ENCODE measurements at regions not wholly inside any gene's neighbourhood (a gene's known extent, or its start where the extent isn't known, plus 50 kb on each side); places are given as distances from the start of the nearest gene placed in this dataset.

DNA sequence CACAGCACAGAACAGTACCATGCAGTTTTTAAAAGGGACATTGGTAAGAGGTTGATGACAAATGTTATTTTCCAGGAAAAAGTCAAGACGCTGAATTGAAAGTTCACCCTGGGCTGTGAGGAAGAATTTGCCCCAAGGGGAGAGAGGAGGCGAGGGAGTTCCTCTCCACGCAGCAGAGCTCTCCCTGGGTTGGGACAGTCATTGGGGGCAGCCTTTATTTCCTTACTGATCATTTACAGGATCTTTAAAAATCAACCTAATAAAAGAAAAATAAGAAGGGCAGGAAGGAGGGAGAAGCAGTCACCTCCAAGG, 49.9 kb upstream of the WNT7B start:
- Mint-ChIP-seq H3K4me3 (peak overlapping the region; percentile 76), H3K36me3 (no peaks in the 10 kb centered on the region), H3K27ac (no peak overlapping the region), H3K9me3 (no peaks in the 10 kb centered on the region), H3K27me3 (ENCODE audit: low read depth) (peaks cover 47% of the 10 kb centered on the region), H3K4me1 (peaks cover 25% of the 10 kb centered on the region)
- TF ChIP-seq, protein P1, sequence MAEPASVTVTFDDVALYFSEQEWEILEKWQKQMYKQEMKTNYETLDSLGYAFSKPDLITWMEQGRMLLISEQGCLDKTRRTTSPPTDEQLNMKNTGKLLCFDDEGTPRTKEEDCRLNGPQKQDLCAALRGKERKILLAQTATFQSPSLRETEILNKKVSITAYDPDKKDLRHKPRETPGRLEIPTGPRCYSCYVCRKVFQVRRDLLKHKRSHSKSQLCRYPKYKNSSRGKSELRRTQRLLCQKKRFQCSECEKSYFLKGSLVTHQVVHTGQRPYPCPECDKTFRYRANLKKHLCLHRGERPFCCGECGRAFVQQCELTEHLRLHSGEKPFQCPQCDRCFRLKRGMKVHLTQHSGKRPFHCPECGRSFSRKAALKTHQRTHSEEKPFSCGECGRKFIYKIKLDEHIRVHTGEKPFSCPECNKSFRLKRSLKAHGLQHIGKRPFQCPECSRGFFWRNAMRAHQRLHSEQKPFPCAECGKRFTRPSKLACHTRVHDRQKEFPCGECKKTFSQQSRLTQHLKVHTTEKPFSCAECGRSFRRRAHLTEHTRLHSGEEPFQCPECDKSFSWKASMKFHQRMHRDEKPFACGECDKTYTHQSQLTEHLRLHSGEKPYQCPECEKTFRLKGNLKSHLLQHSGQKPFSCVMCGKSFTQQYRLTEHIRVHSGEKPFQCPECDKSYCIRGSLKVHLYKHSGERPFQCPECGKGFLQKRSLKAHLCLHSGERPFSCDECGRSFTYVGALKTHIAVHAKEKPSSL (CRISPR knock-in tag; conservative IDR thresholded peaks at IDR 0.05): no peak
- TF ChIP-seq, protein P2, sequence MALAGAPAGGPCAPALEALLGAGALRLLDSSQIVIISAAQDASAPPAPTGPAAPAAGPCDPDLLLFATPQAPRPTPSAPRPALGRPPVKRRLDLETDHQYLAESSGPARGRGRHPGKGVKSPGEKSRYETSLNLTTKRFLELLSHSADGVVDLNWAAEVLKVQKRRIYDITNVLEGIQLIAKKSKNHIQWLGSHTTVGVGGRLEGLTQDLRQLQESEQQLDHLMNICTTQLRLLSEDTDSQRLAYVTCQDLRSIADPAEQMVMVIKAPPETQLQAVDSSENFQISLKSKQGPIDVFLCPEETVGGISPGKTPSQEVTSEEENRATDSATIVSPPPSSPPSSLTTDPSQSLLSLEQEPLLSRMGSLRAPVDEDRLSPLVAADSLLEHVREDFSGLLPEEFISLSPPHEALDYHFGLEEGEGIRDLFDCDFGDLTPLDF (CRISPR knock-in tag; IDR thresholded peaks at IDR 0.05): no peak
- TF ChIP-seq CREM (CRISPR knock-in tag; IDR thresholded peaks at IDR 0.05) (no peak), ZNF396 (CRISPR knock-in tag; IDR thresholded peaks at IDR 0.05; ENCODE audit: borderline replicate concordance) (no peak), TCF7 (CRISPR knock-in tag; IDR thresholded peaks at IDR 0.05; ENCODE audit: low read depth) (no peak), ZNF416 (CRISPR knock-in tag; IDR thresholded peaks at IDR 0.05) (no peak), ZNF138 (CRISPR knock-in tag; conservative IDR thresholded peaks at IDR 0.05) (no peak), ZNF317 (CRISPR knock-in tag; IDR thresholded peaks at IDR 0.05; ENCODE audit: borderline replicate concordance, low read depth) (no peak), PRRX2 (CRISPR knock-in tag; IDR thresholded peaks at IDR 0.05) (no peak), MYBL2 (CRISPR knock-in tag; IDR thresholded peaks at IDR 0.05) (no peak)
- TF ChIP-seq, protein P3, sequence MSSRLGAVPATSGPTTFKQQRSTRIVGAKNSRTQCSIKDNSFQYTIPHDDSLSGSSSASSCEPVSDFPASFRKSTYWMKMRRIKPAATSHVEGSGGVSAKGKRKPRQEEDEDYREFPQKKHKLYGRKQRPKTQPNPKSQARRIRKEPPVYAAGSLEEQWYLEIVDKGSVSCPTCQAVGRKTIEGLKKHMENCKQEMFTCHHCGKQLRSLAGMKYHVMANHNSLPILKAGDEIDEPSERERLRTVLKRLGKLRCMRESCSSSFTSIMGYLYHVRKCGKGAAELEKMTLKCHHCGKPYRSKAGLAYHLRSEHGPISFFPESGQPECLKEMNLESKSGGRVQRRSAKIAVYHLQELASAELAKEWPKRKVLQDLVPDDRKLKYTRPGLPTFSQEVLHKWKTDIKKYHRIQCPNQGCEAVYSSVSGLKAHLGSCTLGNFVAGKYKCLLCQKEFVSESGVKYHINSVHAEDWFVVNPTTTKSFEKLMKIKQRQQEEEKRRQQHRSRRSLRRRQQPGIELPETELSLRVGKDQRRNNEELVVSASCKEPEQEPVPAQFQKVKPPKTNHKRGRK (CRISPR knock-in tag; IDR thresholded peaks at IDR 0.05; ENCODE audit: borderline replicate concordance): no peak
- TF ChIP-seq, protein P4, sequence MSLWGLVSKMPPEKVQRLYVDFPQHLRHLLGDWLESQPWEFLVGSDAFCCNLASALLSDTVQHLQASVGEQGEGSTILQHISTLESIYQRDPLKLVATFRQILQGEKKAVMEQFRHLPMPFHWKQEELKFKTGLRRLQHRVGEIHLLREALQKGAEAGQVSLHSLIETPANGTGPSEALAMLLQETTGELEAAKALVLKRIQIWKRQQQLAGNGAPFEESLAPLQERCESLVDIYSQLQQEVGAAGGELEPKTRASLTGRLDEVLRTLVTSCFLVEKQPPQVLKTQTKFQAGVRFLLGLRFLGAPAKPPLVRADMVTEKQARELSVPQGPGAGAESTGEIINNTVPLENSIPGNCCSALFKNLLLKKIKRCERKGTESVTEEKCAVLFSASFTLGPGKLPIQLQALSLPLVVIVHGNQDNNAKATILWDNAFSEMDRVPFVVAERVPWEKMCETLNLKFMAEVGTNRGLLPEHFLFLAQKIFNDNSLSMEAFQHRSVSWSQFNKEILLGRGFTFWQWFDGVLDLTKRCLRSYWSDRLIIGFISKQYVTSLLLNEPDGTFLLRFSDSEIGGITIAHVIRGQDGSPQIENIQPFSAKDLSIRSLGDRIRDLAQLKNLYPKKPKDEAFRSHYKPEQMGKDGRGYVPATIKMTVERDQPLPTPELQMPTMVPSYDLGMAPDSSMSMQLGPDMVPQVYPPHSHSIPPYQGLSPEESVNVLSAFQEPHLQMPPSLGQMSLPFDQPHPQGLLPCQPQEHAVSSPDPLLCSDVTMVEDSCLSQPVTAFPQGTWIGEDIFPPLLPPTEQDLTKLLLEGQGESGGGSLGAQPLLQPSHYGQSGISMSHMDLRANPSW (CRISPR knock-in tag; conservative IDR thresholded peaks at IDR 0.05; ENCODE audit: low read depth): no peak
- TF ChIP-seq, protein P5, sequence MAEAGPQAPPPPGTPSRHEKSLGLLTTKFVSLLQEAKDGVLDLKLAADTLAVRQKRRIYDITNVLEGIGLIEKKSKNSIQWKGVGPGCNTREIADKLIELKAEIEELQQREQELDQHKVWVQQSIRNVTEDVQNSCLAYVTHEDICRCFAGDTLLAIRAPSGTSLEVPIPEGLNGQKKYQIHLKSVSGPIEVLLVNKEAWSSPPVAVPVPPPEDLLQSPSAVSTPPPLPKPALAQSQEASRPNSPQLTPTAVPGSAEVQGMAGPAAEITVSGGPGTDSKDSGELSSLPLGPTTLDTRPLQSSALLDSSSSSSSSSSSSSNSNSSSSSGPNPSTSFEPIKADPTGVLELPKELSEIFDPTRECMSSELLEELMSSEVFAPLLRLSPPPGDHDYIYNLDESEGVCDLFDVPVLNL (CRISPR knock-in tag; IDR thresholded peaks at IDR 0.05; ENCODE audit: borderline replicate concordance, low read depth): no peak
- ChIA-PET POLR2A (interaction anchor here (1.9 kb wide), 1 partner anchor 9 kb away, joined by 6 read pairs; no protein-coding TSS in a partner anchor), CTCF (interaction anchor here (1.2 to 8.7 kb wide), 4 partner anchors 9 to 32 kb away, joined by 4 to 65 read pairs (median 13); no protein-coding TSS in a partner anchor)
- DNase-seq (ENCODE audit: low spot score) (no peak), ATAC-seq (no peak)

DNA sequence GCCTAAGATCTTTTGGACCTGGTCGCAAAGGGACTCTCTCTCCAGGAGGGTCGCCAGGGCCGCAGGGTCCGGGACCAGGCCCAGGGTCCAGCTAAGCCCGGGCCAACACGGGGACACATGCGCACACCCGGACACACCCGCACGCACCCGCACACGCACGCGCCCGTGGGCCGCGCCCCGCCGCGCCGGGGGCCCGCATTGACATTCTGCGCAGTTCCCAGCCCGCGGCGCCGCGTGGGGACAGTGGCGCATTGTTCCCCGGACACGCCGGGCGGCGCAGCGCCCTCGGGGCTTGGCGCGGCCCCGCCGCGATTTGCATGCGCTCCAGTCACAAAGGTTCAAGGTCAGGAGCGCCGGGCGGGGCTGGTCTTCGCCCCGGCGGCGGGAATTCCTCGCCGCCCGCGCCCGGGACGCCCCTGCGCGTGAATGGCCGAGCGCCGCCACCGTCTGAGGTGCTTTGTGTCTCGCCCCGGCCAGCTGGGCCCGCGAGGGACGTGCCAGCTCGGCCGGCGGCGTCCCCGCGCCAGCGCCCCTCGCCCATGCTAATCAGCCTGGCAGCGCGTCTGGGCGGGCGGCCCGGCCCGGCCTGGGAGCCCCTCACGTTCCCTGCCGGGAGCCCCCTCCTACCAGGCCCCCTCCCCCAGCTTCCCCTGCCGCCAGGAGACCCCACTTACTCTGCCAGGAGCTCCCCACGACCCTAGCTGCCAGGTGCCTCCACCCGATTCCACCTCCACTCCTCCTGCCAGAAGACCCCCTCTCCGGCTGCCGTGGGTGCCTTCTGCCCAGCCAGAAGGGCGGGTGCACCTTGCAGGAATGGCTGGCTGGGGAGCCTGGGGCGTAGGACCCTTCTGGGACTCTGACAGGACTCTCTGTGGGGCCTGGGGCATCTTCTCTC, 50.5 kb upstream of the WNT7B start:
- H3K9me3 Mint-ChIP-seq: no peaks in the 10 kb centered on the region
- TF ChIP-seq FOXK1 (CRISPR knock-in tag; IDR thresholded peaks at IDR 0.05) (0 out of 2 replicates have a peak, but pooled peaks have one; percentile 10), ETV6 (CRISPR knock-in tag; IDR thresholded peaks at IDR 0.05) (0 out of 2 replicates have a peak, but pooled peaks have one; percentile 19), ESRRA (CRISPR knock-in tag; IDR thresholded peaks at IDR 0.05; ENCODE audit: borderline replicate concordance) (peak; percentile 59; the same call in 1 of the 2 replicates), ZBTB21 (CRISPR knock-in tag; IDR thresholded peaks at IDR 0.05; ENCODE audit: borderline replicate concordance) (no peak), OVOL2 (CRISPR knock-in tag; IDR thresholded peaks at IDR 0.05; ENCODE audit: borderline replicate concordance) (no peak)
- TF ChIP-seq, protein P6, sequence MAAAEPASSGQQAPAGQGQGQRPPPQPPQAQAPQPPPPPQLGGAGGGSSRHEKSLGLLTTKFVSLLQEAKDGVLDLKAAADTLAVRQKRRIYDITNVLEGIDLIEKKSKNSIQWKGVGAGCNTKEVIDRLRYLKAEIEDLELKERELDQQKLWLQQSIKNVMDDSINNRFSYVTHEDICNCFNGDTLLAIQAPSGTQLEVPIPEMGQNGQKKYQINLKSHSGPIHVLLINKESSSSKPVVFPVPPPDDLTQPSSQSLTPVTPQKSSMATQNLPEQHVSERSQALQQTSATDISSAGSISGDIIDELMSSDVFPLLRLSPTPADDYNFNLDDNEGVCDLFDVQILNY (CRISPR knock-in tag; IDR thresholded peaks at IDR 0.05): peak; percentile 63
- POLR2A ChIA-PET: interaction anchor here (1.9 kb wide), 1 partner anchor 8 kb away, joined by 6 read pairs; no protein-coding TSS in a partner anchor
- no peak overlapping the region for H3K27ac Mint-ChIP-seq
- H3K4me3 Mint-ChIP-seq: peak overlapping the region; percentile 76
- H3K4me1 Mint-ChIP-seq: peaks cover 31% of the 10 kb centered on the region
- no peaks in the 10 kb centered on the region for H3K36me3 Mint-ChIP-seq
- H3K27me3 Mint-ChIP-seq (ENCODE audit: low read depth): peaks cover 47% of the 10 kb centered on the region
- CTCF ChIA-PET: interaction anchor here (1.1 to 8.7 kb wide), 7 partner anchors 9 to 95 kb away, joined by 4 to 65 read pairs (median 6); no protein-coding TSS in a partner anchor
- DNase-seq (ENCODE audit: low spot score): peak; percentile 48
- ATAC-seq: peak; percentile 11
